Gastroesophageal sphincter (tissue), 4 donors: ENCODE measurements at regions not wholly inside any gene's neighbourhood (a gene's known extent, or its start where the extent isn't known, plus 50 kb on each side); places are given as distances from the start of the nearest gene placed in this dataset.

Experiments used
- ATAC-seq: fragments of 150-250 bp; one replicate; pipeline ENCODE4 v1.9.1; 2016; ENCODE audit warnings: mild to moderate bottlenecking, moderate library complexity
- H3K27ac ChIP-seq, 4 donors: fragments of 200-600 bp; sonication (generic) in 3 of 4; 1 replicate in 3 of 4; 2 replicates in 1 of 4; pipeline ENCODE4 v1.5.1; 2016 to 2019
- H3K27me3 ChIP-seq: fragments of 200-600 bp; sonication (generic); one replicate; pipeline ENCODE4 v1.5.1; 2019
- H3K36me3 ChIP-seq, 2 donors: fragments of 200-600 bp; sonication (generic); one replicate each; pipeline ENCODE4 v1.5.1; 2019; ENCODE audit warnings: control low read depth in 1 of 2
- H3K4me1 ChIP-seq, 3 donors: fragments of 200-600 bp; sonication (generic); 1 replicate in 2 of 3; 2 replicates in 1 of 3; pipeline ENCODE4 v1.5.1; 2016 to 2019; ENCODE audit warnings: control low read depth in 2 of 3
- H3K4me3 ChIP-seq, 2 donors: fragments of 200-600 bp; sonication (generic); one replicate each; pipeline ENCODE4 v1.5.1; 2019; ENCODE audit warnings: mild to moderate bottlenecking in 1 of 2, moderate library complexity in 1 of 2
- H3K9me3 ChIP-seq, 3 donors: fragments of 200-600 bp; sonication (generic); one replicate each; pipeline ENCODE4 v1.5.1; 2017 to 2019; ENCODE audit warnings: control low read depth in 2 of 3
- EP300 ChIP-seq: sonication (generic); formaldehyde crosslinking; IDR thresholded peaks from one replicate; pipeline ENCODE4 v1.6.1; 2017; ENCODE audit warnings: antibody characterized with exemption, mild to moderate bottlenecking
- POLR2A ChIP-seq, 2 donors: fragments of 450-650 bp; IDR thresholded peaks; one replicate each; pipeline ENCODE4 v1.6.1; 2017; ENCODE audit warnings: antibody characterized with exemption in 2 of 2, mild to moderate bottlenecking in 2 of 2, moderate library complexity in 1 of 2
- POLR2AphosphoS5 ChIP-seq: sonication (generic); formaldehyde crosslinking; IDR thresholded peaks from one replicate; pipeline ENCODE4 v1.6.1; 2017; ENCODE audit warnings: antibody characterized with exemption
- WGBS, 2 donors: methylation state at CpG; one replicate each; pipeline ENCODE4 v1.1.5; 2018; ENCODE audit warnings: low coverage in 1 of 2; 5-methylcytosine and 5-hydroxymethylcytosine counted together
- TF ChIP-seq, protein P1 (sequence below), 4 experiments: fragments of 200-600 bp in 2 of 4; fragments of 450-650 bp in 2 of 4; sonication (generic) in 1 of 4; IDR thresholded peaks; one replicate each; pipeline ENCODE4 v1.5.1; 2017 to 2019; ENCODE audit warnings: antibody characterized with exemption in 4 of 4, mild to moderate bottlenecking in 2 of 4, moderate library complexity in 2 of 4

DNA sequence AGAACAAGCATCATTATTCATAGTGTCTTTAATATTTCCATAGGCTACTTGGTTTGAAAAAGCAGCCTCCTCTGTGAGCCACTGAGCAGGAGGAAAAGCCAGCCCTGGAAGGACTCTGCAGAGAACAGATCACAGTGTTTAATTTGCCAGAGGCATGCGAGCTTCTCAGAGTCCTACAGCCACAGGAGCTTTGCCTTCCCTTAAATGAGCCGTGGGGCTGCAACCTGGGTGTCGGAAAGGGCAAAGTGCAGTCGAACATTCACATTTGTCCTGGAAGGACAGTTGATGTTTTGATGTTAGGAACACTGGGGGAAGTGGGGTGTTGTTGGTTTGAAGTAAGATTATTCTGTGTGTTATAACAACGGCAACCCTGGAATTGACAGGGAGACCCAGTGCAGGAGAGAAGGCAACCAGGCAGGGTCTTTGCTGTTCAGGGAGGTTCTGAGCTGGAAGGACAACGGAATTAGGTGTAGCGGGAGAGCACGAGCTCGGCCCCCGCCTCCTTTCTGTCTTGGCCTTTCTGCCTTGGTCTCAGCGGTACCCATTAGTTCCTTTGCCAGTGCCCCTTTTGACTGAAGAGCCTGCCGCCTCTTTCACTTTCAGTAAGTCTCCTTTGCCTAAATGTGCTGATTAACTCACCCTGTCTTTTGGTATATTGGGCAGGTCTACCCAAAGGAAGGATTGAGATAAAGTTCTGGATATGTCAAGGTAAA, 192.3 kb upstream of the PITRM1 start:
- peaks cover 0 to 7% (median 0%) of the 10 kb centered on the region in 3 donors for H3K9me3 ChIP-seq
- H3K4me3 ChIP-seq: no peak overlapping the region
- no peak for ATAC-seq
- H3K27ac ChIP-seq: no peak overlapping the region
- H3K36me3 ChIP-seq: no peaks in the 10 kb centered on the region
- TF ChIP-seq EP300: no peak
- TF ChIP-seq, protein P1, sequence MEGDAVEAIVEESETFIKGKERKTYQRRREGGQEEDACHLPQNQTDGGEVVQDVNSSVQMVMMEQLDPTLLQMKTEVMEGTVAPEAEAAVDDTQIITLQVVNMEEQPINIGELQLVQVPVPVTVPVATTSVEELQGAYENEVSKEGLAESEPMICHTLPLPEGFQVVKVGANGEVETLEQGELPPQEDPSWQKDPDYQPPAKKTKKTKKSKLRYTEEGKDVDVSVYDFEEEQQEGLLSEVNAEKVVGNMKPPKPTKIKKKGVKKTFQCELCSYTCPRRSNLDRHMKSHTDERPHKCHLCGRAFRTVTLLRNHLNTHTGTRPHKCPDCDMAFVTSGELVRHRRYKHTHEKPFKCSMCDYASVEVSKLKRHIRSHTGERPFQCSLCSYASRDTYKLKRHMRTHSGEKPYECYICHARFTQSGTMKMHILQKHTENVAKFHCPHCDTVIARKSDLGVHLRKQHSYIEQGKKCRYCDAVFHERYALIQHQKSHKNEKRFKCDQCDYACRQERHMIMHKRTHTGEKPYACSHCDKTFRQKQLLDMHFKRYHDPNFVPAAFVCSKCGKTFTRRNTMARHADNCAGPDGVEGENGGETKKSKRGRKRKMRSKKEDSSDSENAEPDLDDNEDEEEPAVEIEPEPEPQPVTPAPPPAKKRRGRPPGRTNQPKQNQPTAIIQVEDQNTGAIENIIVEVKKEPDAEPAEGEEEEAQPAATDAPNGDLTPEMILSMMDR (IDR thresholded peaks at IDR 0.05): no peak
- no peak for TF ChIP-seq POLR2AphosphoS5
- TF ChIP-seq POLR2A (IDR thresholded peaks at IDR 0.05): no peak
- H3K27me3 ChIP-seq: no peaks in the 10 kb centered on the region
- no peaks in the 10 kb centered on the region for H3K4me1 ChIP-seq
- WGBS, 2 donors: 87 to 90% methylated on average over 2 to 11 of the region's 12 CpGs

DNA sequence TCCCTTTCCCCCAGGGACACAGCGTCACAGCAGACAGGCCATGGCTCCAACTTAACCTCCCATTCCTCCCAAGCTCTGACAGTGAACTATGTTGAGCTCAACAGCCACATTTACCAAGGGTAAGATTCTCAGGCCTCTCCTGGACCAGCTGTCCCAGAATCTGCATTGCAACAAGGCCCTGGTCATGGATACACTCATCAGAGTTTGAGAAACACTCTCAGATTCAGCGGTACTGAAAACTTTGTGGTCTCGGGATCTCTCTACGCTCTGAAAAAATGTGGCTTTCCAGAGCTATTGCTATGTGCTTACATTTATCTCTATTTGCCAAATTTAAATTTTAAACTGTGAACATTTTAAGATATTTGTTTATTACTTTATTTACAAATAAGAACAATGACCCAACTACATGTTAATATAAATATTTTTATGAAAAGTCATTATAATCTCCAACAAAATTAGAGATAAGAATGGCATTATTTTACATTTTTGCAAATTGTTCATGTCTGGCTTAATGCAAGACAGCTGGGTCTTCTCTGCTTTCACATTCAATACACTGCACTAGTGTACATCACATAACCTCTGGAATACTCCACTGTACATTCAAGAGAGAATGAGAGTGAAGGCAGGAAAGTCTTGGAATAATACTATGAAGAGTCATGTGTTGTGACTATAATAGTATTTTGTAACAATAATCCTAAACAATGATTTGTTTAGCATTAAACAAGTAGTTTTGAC, 190.9 kb upstream of the PITRM1 start:
- Histone ChIP-seq H3K27me3 (no peaks in the 10 kb centered on the region), H3K27ac (no peak overlapping the region), H3K9me3 (peaks cover 0 to 7% (median 0%) of the 10 kb centered on the region in 3 donors), H3K36me3 (no peaks in the 10 kb centered on the region), H3K4me3 (no peak overlapping the region), H3K4me1 (no peaks in the 10 kb centered on the region)
- TF ChIP-seq POLR2A (IDR thresholded peaks at IDR 0.05) (no peak), POLR2AphosphoS5 (no peak), EP300 (no peak)
- TF ChIP-seq, protein P1 (IDR thresholded peaks at IDR 0.05): no peak
- 66 to 90% methylated on average over 2 to 4 of the region's 4 CpGs for WGBS, 2 donors
- ATAC-seq: no peak

DNA sequence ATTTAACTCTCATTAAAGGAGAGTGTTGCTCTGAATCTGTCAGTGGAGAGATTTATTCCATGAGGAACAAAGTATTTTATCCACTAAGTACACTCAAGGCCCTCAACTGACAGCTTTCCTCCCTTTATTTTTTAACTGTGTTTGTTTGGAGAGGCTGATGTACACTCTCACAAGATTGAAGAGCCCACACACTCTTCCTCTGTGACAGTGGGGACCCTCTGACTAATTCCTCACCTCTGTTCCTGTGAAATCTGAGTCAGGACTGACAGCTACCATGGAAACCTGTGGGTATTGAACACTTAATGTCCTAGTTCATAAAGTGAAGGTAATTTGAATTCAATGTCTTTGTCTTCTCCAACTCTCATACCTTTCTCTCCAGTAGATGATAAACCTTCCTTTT, 189.8 kb upstream of the PITRM1 start:
- Histone ChIP-seq H3K4me1 (no peaks in the 10 kb centered on the region), H3K9me3 (peaks cover 0 to 7% (median 0%) of the 10 kb centered on the region in 3 donors), H3K4me3 (no peak overlapping the region), H3K36me3 (no peaks in the 10 kb centered on the region), H3K27ac (no peak overlapping the region), H3K27me3 (no peaks in the 10 kb centered on the region)
- TF ChIP-seq, protein P1 (IDR thresholded peaks at IDR 0.05): no peak
- no peak for TF ChIP-seq POLR2A (IDR thresholded peaks at IDR 0.05)
- TF ChIP-seq POLR2AphosphoS5: no peak
- TF ChIP-seq EP300: no peak
- ATAC-seq: no peak

DNA sequence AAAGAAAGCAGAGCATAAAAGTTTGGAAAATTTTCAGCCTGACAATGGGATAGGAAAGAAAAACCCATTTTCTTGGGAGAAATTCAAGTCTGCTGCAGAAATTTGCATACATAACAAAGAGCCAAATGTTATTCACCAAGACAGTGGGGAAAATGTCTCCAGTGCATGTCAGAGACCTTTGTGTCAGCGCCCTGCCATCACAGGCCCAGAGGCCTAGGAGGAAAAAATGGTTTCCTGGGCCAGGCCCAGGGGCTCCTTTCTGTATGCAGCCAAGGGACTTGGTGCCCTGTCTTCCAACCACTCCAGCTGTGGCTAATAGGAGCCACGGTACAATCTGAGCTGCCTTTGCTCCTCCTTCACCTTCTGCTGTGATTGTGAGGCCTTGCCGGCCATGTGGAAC, 189.1 kb upstream of the PITRM1 start:
- no peak for ATAC-seq
- H3K9me3 ChIP-seq: peaks cover 0 to 7% (median 0%) of the 10 kb centered on the region in 3 donors
- H3K27ac ChIP-seq: no peak overlapping the region
- TF ChIP-seq EP300 (no peak), POLR2A (IDR thresholded peaks at IDR 0.05) (no peak), POLR2AphosphoS5 (no peak)
- TF ChIP-seq, protein P1 (IDR thresholded peaks at IDR 0.05): no peak
- H3K4me3 ChIP-seq: no peak overlapping the region
- H3K4me1 ChIP-seq: no peaks in the 10 kb centered on the region
- no peaks in the 10 kb centered on the region for H3K27me3 ChIP-seq
- WGBS, 2 donors: 79 to 100% methylated on average over 2 of the region's 3 CpGs
- no peaks in the 10 kb centered on the region for H3K36me3 ChIP-seq

DNA sequence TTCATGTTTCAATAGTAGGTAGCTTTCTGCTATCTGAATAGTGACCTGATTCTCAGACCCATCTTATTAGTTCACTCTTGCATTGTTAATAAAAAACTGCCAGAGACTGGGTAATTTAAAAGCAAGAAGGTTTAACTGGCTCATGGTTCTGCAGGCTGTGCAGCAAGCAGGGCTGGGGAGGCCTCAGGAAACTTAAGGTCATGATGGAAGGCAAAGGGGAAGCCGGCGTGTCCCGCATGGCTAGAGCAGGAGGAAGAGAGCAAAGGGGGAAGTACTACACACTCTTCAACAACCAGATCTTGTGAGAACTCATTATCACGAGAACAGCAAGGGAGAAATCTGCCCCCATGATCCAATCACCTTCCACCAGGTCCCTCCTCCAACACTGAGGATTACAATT, 185.2 kb upstream of the PITRM1 start:
- TF ChIP-seq POLR2AphosphoS5 (no peak), EP300 (no peak), POLR2A (IDR thresholded peaks at IDR 0.05) (no peak)
- TF ChIP-seq, protein P1 (IDR thresholded peaks at IDR 0.05): no peak
- H3K4me1 ChIP-seq: peaks cover 0 to 14% (median 4%) of the 10 kb centered on the region in 3 donors
- peaks cover 0 to 7% (median 0%) of the 10 kb centered on the region in 3 donors for H3K9me3 ChIP-seq
- ATAC-seq: no peak
- H3K4me3 ChIP-seq: no peak overlapping the region
- H3K27ac ChIP-seq: no peak overlapping the region
- WGBS, 2 donors: 82 to 100% methylated on average over 1 to 2 of the region's 4 CpGs
- no peaks in the 10 kb centered on the region for H3K36me3 ChIP-seq
- H3K27me3 ChIP-seq: no peaks in the 10 kb centered on the region
